Liver (tissue), 8 donors: ENCODE measurements at regions not wholly inside any gene's neighbourhood (a gene's known extent, or its start where the extent isn't known, plus 50 kb on each side); places are given as distances from the start of the nearest gene placed in this dataset.

ENCODE experiments used
- DNase-seq: peaks from one replicate; pipeline ENCODE4 v3.0.0-alpha.2; 2017; ENCODE audit warnings: low spot score
- H3K27ac ChIP-seq, 2 donors: one replicate each; pipeline ENCODE4 v1.7.0; 2013; ENCODE audit warnings: inconsistent platforms in 2 of 2, low read length in 2 of 2, control low read depth in 1 of 2, low read depth in 1 of 2, mild to moderate bottlenecking in 1 of 2
- H3K27me3 ChIP-seq, 4 donors: one replicate each; pipeline versions ENCODE4 v1.6.1 to v1.7.0; 2013; ENCODE audit warnings: low read length in 3 of 4, inconsistent platforms in 1 of 4, mild to moderate bottlenecking in 1 of 4, moderate library complexity in 1 of 4; ENCODE audit not compliant: control insufficient read depth in 4 of 4, insufficient read depth in 4 of 4
- H3K36me3 ChIP-seq, 4 donors: one replicate each; pipeline versions ENCODE4 v1.6.1 to v1.7.0; 2013; ENCODE audit warnings: low read length in 3 of 4, mild to moderate bottlenecking in 3 of 4, low read depth in 1 of 4, moderate library complexity in 1 of 4; ENCODE audit not compliant: control insufficient read depth in 4 of 4, insufficient read depth in 3 of 4
- H3K4me1 ChIP-seq, 4 donors: one replicate each; pipeline versions ENCODE4 v1.6.1 to v1.7.0; 2013; ENCODE audit warnings: low read length in 3 of 4, mild to moderate bottlenecking in 3 of 4, moderate library complexity in 1 of 4; ENCODE audit not compliant: control insufficient read depth in 4 of 4, insufficient read depth in 4 of 4
- H3K4me3 ChIP-seq, 3 donors: one replicate each; pipeline versions ENCODE4 v1.6.1 to v1.7.0; 2013; ENCODE audit warnings: low read length in 3 of 3, control low read depth in 1 of 3, low read depth in 1 of 3, mild to moderate bottlenecking in 1 of 3
- H3K9ac ChIP-seq, 2 donors: one replicate each; pipeline ENCODE4 v1.7.0; 2013; ENCODE audit warnings: low read length in 2 of 2, mild to moderate bottlenecking in 2 of 2, moderate library complexity in 2 of 2, control low read depth in 1 of 2, low read depth in 1 of 2
- H3K9me3 ChIP-seq, 4 donors: one replicate each; pipeline versions ENCODE4 v1.6.1 to v1.7.0; 2013; ENCODE audit warnings: low read length in 3 of 4; ENCODE audit not compliant: control insufficient read depth in 4 of 4
- EGR1 ChIP-seq, 2 donors: IDR thresholded peaks; 2 replicates each; pipeline ENCODE4 v1.6.1; 2016 to 2018; ENCODE audit warnings: antibody characterized with exemption in 2 of 2, low read depth in 2 of 2
- FOXA1 ChIP-seq: IDR thresholded peaks from 2 replicates; pipeline ENCODE4 v1.6.1; 2016; ENCODE audit warnings: antibody characterized with exemption
- FOXA2 ChIP-seq: IDR thresholded peaks from 2 replicates; pipeline ENCODE4 v1.6.1; 2016; ENCODE audit warnings: antibody characterized with exemption
- GABPA ChIP-seq, 2 donors: IDR thresholded peaks in 1 of 2; conservative IDR thresholded peaks in 1 of 2; 2 replicates each; pipeline ENCODE4 v1.6.1; 2016; ENCODE audit warnings: antibody characterized with exemption in 2 of 2, mild to moderate bottlenecking in 1 of 2, moderate library complexity in 1 of 2
- HNF4A ChIP-seq, 2 donors: conservative IDR thresholded peaks; 2 replicates each; pipeline ENCODE4 v1.6.1; 2016; ENCODE audit warnings: antibody characterized with exemption in 2 of 2, mild to moderate bottlenecking in 2 of 2
- HNF4G ChIP-seq: IDR thresholded peaks from 2 replicates; pipeline ENCODE4 v1.6.1; 2016; ENCODE audit warnings: antibody characterized with exemption
- NR2F2 ChIP-seq: IDR thresholded peaks from 2 replicates; pipeline ENCODE4 v1.6.1; 2016; ENCODE audit warnings: antibody characterized with exemption
- RAD21 ChIP-seq, 2 donors: IDR thresholded peaks; 2 replicates each; pipeline ENCODE4 v1.6.1; 2016; ENCODE audit warnings: antibody characterized with exemption in 2 of 2, mild to moderate bottlenecking in 2 of 2
- SP1 ChIP-seq: IDR thresholded peaks from 2 replicates; pipeline ENCODE4 v1.6.1; 2018; ENCODE audit warnings: antibody characterized with exemption, mild to moderate bottlenecking
- TAF1 ChIP-seq: conservative IDR thresholded peaks from 2 replicates; pipeline ENCODE4 v1.6.1; 2016; ENCODE audit warnings: antibody characterized with exemption, mild to moderate bottlenecking
- YY1 ChIP-seq: IDR thresholded peaks from 2 replicates; pipeline ENCODE4 v1.6.1; 2016; ENCODE audit warnings: antibody characterized with exemption, mild to moderate bottlenecking
- WGBS: extraction: QIAGEN DNeasy Blood & Tissue Kit; methylation state at CpG from one replicate; pipeline ENCODE4 v1.1.7; 2013; 5-methylcytosine and 5-hydroxymethylcytosine counted together
- TF ChIP-seq, protein P1 (sequence below): IDR thresholded peaks from 2 replicates; pipeline ENCODE4 v1.6.1; 2016; ENCODE audit warnings: antibody characterized with exemption
- TF ChIP-seq, protein P2 (sequence below): IDR thresholded peaks from 2 replicates; pipeline ENCODE4 v1.6.1; 2016; ENCODE audit warnings: antibody characterized with exemption
- TF ChIP-seq, protein P3 (sequence below): IDR thresholded peaks from 2 replicates; pipeline ENCODE4 v1.6.1; 2016; ENCODE audit warnings: antibody characterized with exemption
- TF ChIP-seq, protein P4 (sequence below): fragments of 150-350 bp; IDR thresholded peaks from 2 replicates; pipeline ENCODE4 v1.5.1; 2017; ENCODE audit warnings: improper control_type of control experiment, low read depth, low read length; ENCODE audit not compliant: missing input control
- donor health status: healthy.
- donor health status: healthy.
- donor health status: healthy.
- donor health status: healthy.
- donor health status: healthy.

DNA sequence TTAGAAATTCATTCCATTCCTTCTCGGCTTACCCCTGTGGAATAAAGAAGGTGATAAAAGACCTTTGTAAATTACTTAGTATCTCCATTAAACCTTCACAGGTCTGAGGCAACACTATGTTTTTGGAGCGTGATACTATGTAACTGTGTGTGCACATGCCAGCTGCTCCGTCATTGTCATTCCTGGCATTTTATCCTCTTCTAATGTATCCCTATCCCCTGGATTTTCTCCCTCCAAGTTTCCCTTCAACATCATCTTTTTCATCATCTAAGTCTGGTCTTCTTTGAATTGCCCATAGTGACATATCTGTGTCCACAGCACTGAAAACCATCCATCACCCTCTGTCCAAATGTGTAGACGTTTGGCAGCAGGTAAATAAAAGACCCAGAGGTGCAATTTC is 125.7 kb downstream of the TEX36 start:
- H3K9ac ChIP-seq, result no peak overlapping the region
- no peaks in the 10 kb centered on the region for H3K4me1 ChIP-seq
- TF ChIP-seq, protein P1, sequence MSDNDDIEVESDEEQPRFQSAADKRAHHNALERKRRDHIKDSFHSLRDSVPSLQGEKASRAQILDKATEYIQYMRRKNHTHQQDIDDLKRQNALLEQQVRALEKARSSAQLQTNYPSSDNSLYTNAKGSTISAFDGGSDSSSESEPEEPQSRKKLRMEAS, result no peak
- no peak for TF ChIP-seq TAF1
- TF ChIP-seq HNF4G, result no peak
- TF ChIP-seq FOXA1, result no peak
- no peak for DNase-seq
- H3K36me3 ChIP-seq, result no peaks in the 10 kb centered on the region
- H3K9me3 ChIP-seq, result peaks cover 1 to 5% (median 2%) of the 10 kb centered on the region in 4 donors
- H3K27ac ChIP-seq, result no peak overlapping the region
- H3K4me3 ChIP-seq, result no peak overlapping the region
- WGBS, result 56% methylated on average over 4 of the region's 4 CpGs
- H3K27me3 ChIP-seq, result peaks cover 0 to 4% (median 0%) of the 10 kb centered on the region in 4 donors

DNA sequence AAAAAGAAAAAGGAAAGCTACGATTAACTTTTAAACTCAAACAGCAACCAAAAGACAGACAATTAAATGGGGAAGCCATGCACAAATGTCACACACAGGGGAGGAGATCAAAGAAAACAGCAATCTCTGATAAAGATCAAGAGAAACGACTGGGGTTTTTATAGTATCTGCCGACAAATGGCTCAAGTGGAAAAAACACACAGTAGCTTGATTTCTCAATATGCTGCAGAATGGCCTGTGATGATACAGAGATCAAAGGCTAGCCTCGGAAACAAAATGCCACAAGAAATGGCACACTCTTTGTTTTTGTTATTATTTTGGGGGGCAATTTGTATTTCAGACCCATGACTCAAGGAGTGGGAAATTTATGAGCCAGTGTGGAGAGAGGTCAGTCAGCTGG is 126.1 kb downstream of the TEX36 start:
- Histone ChIP-seq H3K36me3 (no peaks in the 10 kb centered on the region), H3K27me3 (peaks cover 0 to 4% (median 0%) of the 10 kb centered on the region in 4 donors), H3K4me3 (no peak overlapping the region), H3K9ac (no peak overlapping the region), H3K9me3 (peaks cover 2 to 6% (median 5%) of the 10 kb centered on the region in 4 donors), H3K27ac (no peak overlapping the region), H3K4me1 (no peaks in the 10 kb centered on the region)
- no peak for DNase-seq
- TF ChIP-seq, protein P2, sequence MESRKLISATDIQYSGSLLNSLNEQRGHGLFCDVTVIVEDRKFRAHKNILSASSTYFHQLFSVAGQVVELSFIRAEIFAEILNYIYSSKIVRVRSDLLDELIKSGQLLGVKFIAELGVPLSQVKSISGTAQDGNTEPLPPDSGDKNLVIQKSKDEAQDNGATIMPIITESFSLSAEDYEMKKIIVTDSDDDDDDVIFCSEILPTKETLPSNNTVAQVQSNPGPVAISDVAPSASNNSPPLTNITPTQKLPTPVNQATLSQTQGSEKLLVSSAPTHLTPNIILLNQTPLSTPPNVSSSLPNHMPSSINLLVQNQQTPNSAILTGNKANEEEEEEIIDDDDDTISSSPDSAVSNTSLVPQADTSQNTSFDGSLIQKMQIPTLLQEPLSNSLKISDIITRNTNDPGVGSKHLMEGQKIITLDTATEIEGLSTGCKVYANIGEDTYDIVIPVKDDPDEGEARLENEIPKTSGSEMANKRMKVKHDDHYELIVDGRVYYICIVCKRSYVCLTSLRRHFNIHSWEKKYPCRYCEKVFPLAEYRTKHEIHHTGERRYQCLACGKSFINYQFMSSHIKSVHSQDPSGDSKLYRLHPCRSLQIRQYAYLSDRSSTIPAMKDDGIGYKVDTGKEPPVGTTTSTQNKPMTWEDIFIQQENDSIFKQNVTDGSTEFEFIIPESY, result no peak
- TF ChIP-seq SP1 (no peak), HNF4A (conservative IDR thresholded peaks at IDR 0.05) (no peak), EGR1 (IDR thresholded peaks at IDR 0.05; ENCODE audit: low read depth in 2 of 2) (no peak), RAD21 (IDR thresholded peaks at IDR 0.05) (no peak), YY1 (no peak), HNF4G (no peak), NR2F2 (no peak), FOXA1 (no peak), FOXA2 (no peak), GABPA (IDR thresholded peaks at IDR 0.05 in 1 of 2, conservative IDR thresholded peaks at IDR 0.05 in 1 of 2) (no peak)
- TF ChIP-seq, protein P3, sequence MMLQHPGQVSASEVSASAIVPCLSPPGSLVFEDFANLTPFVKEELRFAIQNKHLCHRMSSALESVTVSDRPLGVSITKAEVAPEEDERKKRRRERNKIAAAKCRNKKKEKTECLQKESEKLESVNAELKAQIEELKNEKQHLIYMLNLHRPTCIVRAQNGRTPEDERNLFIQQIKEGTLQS, result no peak
- TF ChIP-seq, protein P1, result no peak
- TF ChIP-seq, protein P4, sequence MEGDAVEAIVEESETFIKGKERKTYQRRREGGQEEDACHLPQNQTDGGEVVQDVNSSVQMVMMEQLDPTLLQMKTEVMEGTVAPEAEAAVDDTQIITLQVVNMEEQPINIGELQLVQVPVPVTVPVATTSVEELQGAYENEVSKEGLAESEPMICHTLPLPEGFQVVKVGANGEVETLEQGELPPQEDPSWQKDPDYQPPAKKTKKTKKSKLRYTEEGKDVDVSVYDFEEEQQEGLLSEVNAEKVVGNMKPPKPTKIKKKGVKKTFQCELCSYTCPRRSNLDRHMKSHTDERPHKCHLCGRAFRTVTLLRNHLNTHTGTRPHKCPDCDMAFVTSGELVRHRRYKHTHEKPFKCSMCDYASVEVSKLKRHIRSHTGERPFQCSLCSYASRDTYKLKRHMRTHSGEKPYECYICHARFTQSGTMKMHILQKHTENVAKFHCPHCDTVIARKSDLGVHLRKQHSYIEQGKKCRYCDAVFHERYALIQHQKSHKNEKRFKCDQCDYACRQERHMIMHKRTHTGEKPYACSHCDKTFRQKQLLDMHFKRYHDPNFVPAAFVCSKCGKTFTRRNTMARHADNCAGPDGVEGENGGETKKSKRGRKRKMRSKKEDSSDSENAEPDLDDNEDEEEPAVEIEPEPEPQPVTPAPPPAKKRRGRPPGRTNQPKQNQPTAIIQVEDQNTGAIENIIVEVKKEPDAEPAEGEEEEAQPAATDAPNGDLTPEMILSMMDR, result no peak
- WGBS, result 28% methylated on average over 4 of the region's 4 CpGs

DNA sequence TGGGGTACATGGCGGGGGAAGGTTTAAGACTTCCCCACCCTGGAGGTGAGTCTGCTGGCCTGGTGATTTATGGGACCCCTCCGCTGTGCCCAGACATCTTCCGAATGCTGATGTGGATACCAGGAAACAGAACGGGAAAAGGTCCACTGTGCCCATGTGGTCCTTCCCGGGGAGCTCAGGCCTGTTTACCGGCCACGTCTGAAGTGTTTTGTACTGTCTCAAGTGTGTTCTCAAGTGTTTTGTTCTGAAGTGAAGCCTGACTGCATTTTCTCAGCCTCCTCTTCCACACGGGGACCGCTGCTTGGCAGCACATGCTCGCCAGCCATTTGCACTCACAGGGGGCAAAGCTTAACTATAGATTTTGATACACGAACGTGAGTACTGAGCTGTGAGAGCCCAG is 127.2 kb downstream of the TEX36 start:
- no peak overlapping the region for H3K9ac ChIP-seq
- TF ChIP-seq, protein P1, result no peak
- TF ChIP-seq GABPA (IDR thresholded peaks at IDR 0.05 in 1 of 2, conservative IDR thresholded peaks at IDR 0.05 in 1 of 2), result no peak
- TF ChIP-seq HNF4A (conservative IDR thresholded peaks at IDR 0.05), result no peak
- no peak overlapping the region for H3K27ac ChIP-seq
- H3K4me3 ChIP-seq, result no peak overlapping the region
- H3K36me3 ChIP-seq, result no peaks in the 10 kb centered on the region
- H3K4me1 ChIP-seq, result no peaks in the 10 kb centered on the region
- no peak for DNase-seq
- WGBS, result 75% methylated on average over 12 of the region's 12 CpGs
- peaks cover 0 to 4% (median 1%) of the 10 kb centered on the region in 4 donors for H3K27me3 ChIP-seq
- H3K9me3 ChIP-seq, result peaks cover 2 to 10% (median 5%) of the 10 kb centered on the region in 4 donors
